CD14-positive monocyte (primary cell): ENCODE measurements at regions not wholly inside any gene's neighbourhood (a gene's known extent, or its start where the extent isn't known, plus 50 kb on each side); places are given as distances from the start of the nearest gene placed in this dataset.
A peak's percentile ranks its signal among the peaks of the same experiment; 100 is the strongest.
"Not testable (repeated sequence)": the region's sequence is repeated elsewhere in the genome, so short reads cannot be mapped to it uniquely, and the experiment has no call there.

ENCODE experiments used
- DNase-seq, 3 donors: peaks; one replicate each; pipeline ENCODE4 v3.0.0-alpha.2; 2011 to 2022
- H2AFZ ChIP-seq: 2 replicates; pipeline ENCODE4 v1.6.0; 2012; ENCODE audit warnings: mild to moderate bottlenecking, low read depth, low read length, inconsistent platforms; ENCODE audit not compliant: insufficient read depth, poor library complexity, severe bottlenecking
- H3K27ac ChIP-seq, 2 donors: 1 replicate in 1 of 2; 2 replicates in 1 of 2; pipeline ENCODE4 v1.5.1; 2012 to 2013; ENCODE audit warnings: low read length in 2 of 2, control low read depth in 1 of 2, inconsistent platforms in 1 of 2, low read depth in 1 of 2, mild to moderate bottlenecking in 1 of 2
- H3K27me3 ChIP-seq, 2 donors: one replicate each; pipeline versions ENCODE4 v1.6.0 to v1.6.1; 2011 to 2013; ENCODE audit warnings: low read length in 2 of 2; ENCODE audit not compliant: control insufficient read depth in 2 of 2, insufficient read depth in 2 of 2
- H3K36me3 ChIP-seq, 2 donors: replicated peaks in 1 of 2; 1 replicate in 1 of 2; 2 replicates in 1 of 2; pipeline versions ENCODE4 v1.5.1 to v1.6.1; 2012 to 2013; ENCODE audit warnings: low read length in 2 of 2, control low read depth in 1 of 2, inconsistent platforms in 1 of 2, mild to moderate bottlenecking in 1 of 2; ENCODE audit not compliant: insufficient read depth in 2 of 2, control insufficient read depth in 1 of 2
- H3K4me1 ChIP-seq, 2 donors: 1 replicate in 1 of 2; 2 replicates in 1 of 2; pipeline versions ENCODE4 v1.5.1 to v1.6.1; 2012 to 2013; ENCODE audit warnings: low read length in 2 of 2, control low read depth in 1 of 2, inconsistent platforms in 1 of 2, mild to moderate bottlenecking in 1 of 2, moderate library complexity in 1 of 2; ENCODE audit not compliant: insufficient read depth in 2 of 2, control insufficient read depth in 1 of 2
- H3K4me2 ChIP-seq: replicated peaks from 2 replicates; pipeline ENCODE3; 2012; ENCODE audit warnings: low read length, moderate library complexity, mild to moderate bottlenecking; ENCODE audit not compliant: poor library complexity, severe bottlenecking; ENCODE audit errors: extremely low read depth
- H3K4me3 ChIP-seq, 3 experiments: fragments of 200-600 bp in 1 of 3; sonication (generic) in 1 of 3; replicated peaks in 1 of 3; 1 replicate in 2 of 3; 2 replicates in 1 of 3; pipeline ENCODE4 v1.5.1; 2011 to 2013; ENCODE audit warnings: low read length in 3 of 3, mild to moderate bottlenecking in 3 of 3, control low read depth in 2 of 3, low read depth in 2 of 3, inconsistent platforms in 1 of 3, moderate library complexity in 1 of 3
- H3K79me2 ChIP-seq: 2 replicates; pipeline ENCODE4 v1.6.0; 2012; ENCODE audit warnings: mild to moderate bottlenecking, control low read depth, inconsistent platforms, low read length, moderate library complexity; ENCODE audit not compliant: insufficient read depth
- H3K9ac ChIP-seq: 2 replicates; pipeline ENCODE4 v1.6.0; 2017; ENCODE audit warnings: low read length, mild to moderate bottlenecking; ENCODE audit not compliant: insufficient read depth, poor library complexity, severe bottlenecking
- H3K9me3 ChIP-seq, 2 donors: replicated peaks in 1 of 2; 1 replicate in 1 of 2; 2 replicates in 1 of 2; pipeline versions ENCODE4 v1.5.1 to v1.6.1; 2012 to 2013; ENCODE audit warnings: low read length in 2 of 2, control low read depth in 1 of 2; ENCODE audit not compliant: control insufficient read depth in 1 of 2, insufficient read depth in 1 of 2
- H4K20me1 ChIP-seq: 2 replicates; pipeline ENCODE4 v1.6.0; 2012; ENCODE audit warnings: mild to moderate bottlenecking, low read length, control low read depth, moderate library complexity; ENCODE audit not compliant: insufficient read depth
- H3K27ac Mint-ChIP-seq, 7 donors: one replicate each; pipeline ENCODE4 v1.8.0; 2020; ENCODE audit warnings: mild to moderate bottlenecking in 7 of 7, mixed read lengths in 7 of 7, moderate library complexity in 6 of 7, inconsistent platforms in 2 of 7
- H3K27me3 Mint-ChIP-seq, 3 donors: one replicate each; pipeline ENCODE4 v1.8.0; 2021 to 2022; ENCODE audit warnings: low read depth in 3 of 3, mild to moderate bottlenecking in 3 of 3, mixed read lengths in 3 of 3, moderate library complexity in 3 of 3, inconsistent platforms in 1 of 3
- H3K36me3 Mint-ChIP-seq, 2 donors: one replicate each; pipeline ENCODE4 v1.8.0; 2020; ENCODE audit warnings: mixed read lengths in 2 of 2, inconsistent platforms in 1 of 2, mild to moderate bottlenecking in 1 of 2
- H3K4me1 Mint-ChIP-seq: one replicate; pipeline ENCODE4 v1.8.0; 2020; ENCODE audit warnings: mild to moderate bottlenecking, mixed read lengths
- H3K4me3 Mint-ChIP-seq, 2 donors: one replicate each; pipeline ENCODE4 v1.8.0; 2020; ENCODE audit warnings: mild to moderate bottlenecking in 2 of 2, mixed read lengths in 2 of 2, moderate library complexity in 1 of 2
- H3K9me3 Mint-ChIP-seq, 7 donors: one replicate each; pipeline ENCODE4 v1.8.0; 2020 to 2022; ENCODE audit warnings: mixed read lengths in 7 of 7, mild to moderate bottlenecking in 6 of 7, moderate library complexity in 6 of 7, inconsistent platforms in 2 of 7
- WGBS: methylation state at CpG from one replicate; pipeline ENCODE4 v1.1.5; 2013; ENCODE audit warnings: missing lambda C conversion rate; ENCODE audit not compliant: insufficient coverage; 5-methylcytosine and 5-hydroxymethylcytosine counted together
- intact Hi-C, 2 donors: fragments of 100-400 bp; cut with micrococcal nuclease; formaldehyde crosslinking; loops; one replicate each; pipeline versions ENCODE4 v1.15.0 to v1.15.1; 2023

DNA sequence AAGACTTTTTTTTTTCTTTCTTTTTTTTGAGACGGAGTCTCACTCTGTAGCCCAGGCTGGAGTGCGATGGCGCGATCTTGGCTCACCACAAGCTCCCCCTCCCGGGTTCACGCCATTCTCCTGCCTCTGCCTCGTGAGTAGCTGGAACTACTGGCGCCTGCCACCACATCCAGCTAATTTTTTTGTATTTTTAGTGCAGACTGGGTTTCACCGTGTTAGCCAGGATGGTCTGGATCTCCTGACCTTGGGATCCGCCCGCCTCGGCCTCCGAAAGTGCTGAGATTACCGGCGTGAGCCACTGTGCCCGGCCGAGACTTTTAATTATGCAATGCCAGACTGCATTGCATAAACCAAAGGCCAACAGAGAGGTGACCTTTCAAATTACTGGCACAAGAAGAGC lies 62.6 kb upstream of the GOLGA8Q start:
- H3K4me3 Mint-ChIP-seq, result peak overlapping the region; percentile 79 to 94

DNA sequence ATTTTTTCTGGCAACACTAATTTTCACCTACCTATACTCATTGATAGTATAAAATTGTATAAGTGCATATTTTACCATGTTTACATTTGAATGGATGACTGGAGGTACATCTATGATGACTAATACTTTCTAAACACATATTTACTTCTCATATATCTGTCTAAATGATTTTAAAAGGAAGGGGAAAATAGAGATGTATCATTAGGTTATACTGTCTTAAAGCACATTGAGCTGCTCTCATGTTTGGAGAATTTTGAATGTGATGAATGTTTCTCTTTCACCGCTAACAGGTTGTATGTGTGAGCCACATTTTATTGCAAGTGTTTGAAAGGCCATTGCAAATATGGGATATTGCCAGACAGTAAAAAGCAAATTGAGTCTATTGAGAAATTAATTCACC lies 61.5 kb upstream of the GOLGA8Q start:
- H3K79me2 ChIP-seq, H3K27me3 Mint-ChIP-seq, H3K4me2 ChIP-seq, H3K27me3 ChIP-seq, H3K27ac ChIP-seq, H3K36me3 ChIP-seq, H2AFZ ChIP-seq, intact Hi-C loops, H3K9me3 Mint-ChIP-seq, H3K9ac ChIP-seq, H4K20me1 ChIP-seq, H3K9me3 ChIP-seq, H3K4me1 ChIP-seq, DNase-seq, H3K4me3 Mint-ChIP-seq, H3K4me3 ChIP-seq: not testable (repeated sequence)
- Mint-ChIP-seq H3K4me1 (peaks cover 22% of the 10 kb centered on the region), H3K36me3 (peaks cover 8 to 13% of the 10 kb centered on the region in 2 donors), H3K27ac (peak overlapping the region in 3 of 7 donors; percentile 15 to 35 (median 30))
- no CpG with 5 or more reads among the region's 1 CpG for WGBS

More for the DNA sequence above, 62.6 kb upstream of the GOLGA8Q start:
- Mint-ChIP-seq H3K4me1 (peaks cover 24% of the 10 kb centered on the region), H3K27ac (peak overlapping the region; percentile 94 to 99 (median 98)), H3K36me3 (peaks cover 10 to 18% of the 10 kb centered on the region in 2 donors)
- H3K9me3 ChIP-seq, H3K4me2 ChIP-seq, H3K36me3 ChIP-seq, H3K9ac ChIP-seq, H2AFZ ChIP-seq, H3K4me1 ChIP-seq, intact Hi-C loops, H4K20me1 ChIP-seq, H3K9me3 Mint-ChIP-seq, H3K27me3 Mint-ChIP-seq, H3K27me3 ChIP-seq, H3K79me2 ChIP-seq: not testable (repeated sequence)
- peak overlapping the region; percentile 14 to 20 (median 16) for H3K4me3 ChIP-seq
- peak overlapping the region; percentile 51 to 89 for H3K27ac ChIP-seq
- 0% methylated on average over 9 of the region's 17 CpGs for WGBS
- DNase-seq, result peak; percentile 2 to 44 (median 30)

DNA sequence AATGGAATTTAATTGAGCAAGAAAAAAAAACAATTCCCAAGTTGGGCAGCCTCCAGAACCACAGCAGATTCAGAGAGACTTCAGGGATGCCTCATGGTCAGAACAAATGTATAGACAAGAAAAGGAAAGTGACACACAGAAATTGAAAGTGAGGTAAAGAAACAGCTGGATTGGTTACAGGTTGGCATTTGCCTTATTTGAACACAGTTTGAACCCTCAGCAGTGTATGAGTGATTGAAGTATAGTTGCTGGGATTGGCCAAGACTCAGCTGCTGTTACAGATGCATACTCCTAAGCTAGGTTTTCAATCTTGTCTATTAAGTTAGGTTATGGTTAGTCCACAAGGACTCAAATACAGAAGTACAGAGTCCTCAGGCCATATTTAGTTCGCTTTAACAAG lies 57.9 kb upstream of the GOLGA8Q start:
- DNase-seq, H3K9me3 ChIP-seq, intact Hi-C loops, H3K4me2 ChIP-seq, H3K27me3 Mint-ChIP-seq, H3K4me3 ChIP-seq, H3K27me3 ChIP-seq, H3K27ac ChIP-seq, H4K20me1 ChIP-seq, H2AFZ ChIP-seq, H3K4me1 Mint-ChIP-seq, H3K4me3 Mint-ChIP-seq, H3K27ac Mint-ChIP-seq, H3K36me3 ChIP-seq, H3K9me3 Mint-ChIP-seq, H3K79me2 ChIP-seq, H3K4me1 ChIP-seq, H3K9ac ChIP-seq, H3K36me3 Mint-ChIP-seq: not testable (repeated sequence)
- no CpG with 5 or more reads among the region's 1 CpG for WGBS

DNA sequence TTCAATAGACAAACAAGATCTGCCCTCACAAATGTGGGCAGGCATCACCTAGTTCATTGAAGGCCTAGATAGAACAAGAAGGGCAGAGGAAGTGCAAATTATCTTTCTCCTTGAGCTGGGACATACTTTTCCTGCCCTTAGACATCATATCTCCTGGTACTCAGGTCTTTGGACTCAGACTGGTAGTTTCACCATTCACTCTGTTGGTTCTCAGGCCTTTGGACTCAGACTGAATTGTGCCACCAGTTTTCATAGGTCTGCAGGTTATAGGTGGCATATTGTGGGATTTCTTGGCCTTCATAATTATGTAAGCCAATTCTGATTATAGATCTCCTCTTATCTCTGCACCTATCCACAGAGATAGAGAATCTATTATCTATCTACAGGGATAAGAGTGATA lies 54.6 kb upstream of the GOLGA8Q start:
- H3K4me1 Mint-ChIP-seq, H3K36me3 Mint-ChIP-seq: not testable (repeated sequence)

More for the DNA sequence above, 54.6 kb upstream of the GOLGA8Q start:
- H3K4me2 ChIP-seq, H3K27me3 Mint-ChIP-seq, H3K9me3 ChIP-seq, H3K79me2 ChIP-seq, H3K27ac ChIP-seq, H3K36me3 ChIP-seq, H3K9me3 Mint-ChIP-seq, H4K20me1 ChIP-seq, H2AFZ ChIP-seq, H3K27me3 ChIP-seq, intact Hi-C loops, DNase-seq, H3K4me3 Mint-ChIP-seq, H3K4me3 ChIP-seq, H3K4me1 ChIP-seq, H3K9ac ChIP-seq, H3K27ac Mint-ChIP-seq: not testable (repeated sequence)
